GM12874 (cell line): ENCODE measurements at regions not wholly inside any gene's neighbourhood (a gene's known extent, or its start where the extent isn't known, plus 50 kb on each side); places are given as distances from the start of the nearest gene placed in this dataset.

Experiments
- TF ChIP-seq, protein P1 (sequence below): IDR thresholded peaks from 2 replicates; pipeline ENCODE4 v1.5.1; 2011; ENCODE audit warnings: low read depth, mild to moderate bottlenecking, control low read depth, low read length, moderate library complexity; ENCODE audit not compliant: insufficient read depth

DNA sequence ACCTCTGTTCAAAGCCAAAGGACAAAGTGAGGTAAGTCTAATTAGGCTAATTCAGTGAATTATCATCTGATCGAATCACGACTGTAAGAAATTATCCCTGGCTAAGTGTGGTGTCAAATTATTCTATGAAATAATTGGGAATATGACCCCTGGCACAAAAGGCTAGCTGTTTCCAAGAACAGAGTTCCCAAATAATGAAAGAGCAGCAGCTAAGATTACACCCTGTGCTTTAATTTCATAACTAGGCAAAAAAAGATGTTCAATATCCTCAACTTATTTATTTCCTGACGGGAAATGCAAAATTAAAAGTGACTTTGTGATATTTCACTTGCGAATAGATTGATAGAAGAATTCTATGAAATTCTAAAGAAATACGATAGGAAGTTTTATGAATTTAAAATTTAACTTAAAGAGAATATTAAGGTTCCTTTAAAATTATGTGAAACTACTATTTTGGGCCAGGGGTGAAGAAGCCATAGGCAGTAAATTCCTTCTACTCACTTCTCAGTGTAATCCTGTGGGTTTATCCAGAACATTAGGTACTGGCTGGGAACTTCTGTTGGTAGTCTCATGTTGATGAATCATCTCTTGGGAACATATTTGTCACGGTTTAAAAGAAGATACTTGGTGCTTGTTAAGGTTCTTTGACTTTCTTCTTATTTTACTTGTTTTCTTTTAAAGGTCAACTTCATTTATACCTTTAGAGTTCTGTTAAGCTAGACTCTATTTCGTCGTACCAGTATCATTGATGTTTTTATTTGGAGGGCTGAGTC, 148.5 kb downstream of the POLR1F start:
- TF ChIP-seq, protein P1, sequence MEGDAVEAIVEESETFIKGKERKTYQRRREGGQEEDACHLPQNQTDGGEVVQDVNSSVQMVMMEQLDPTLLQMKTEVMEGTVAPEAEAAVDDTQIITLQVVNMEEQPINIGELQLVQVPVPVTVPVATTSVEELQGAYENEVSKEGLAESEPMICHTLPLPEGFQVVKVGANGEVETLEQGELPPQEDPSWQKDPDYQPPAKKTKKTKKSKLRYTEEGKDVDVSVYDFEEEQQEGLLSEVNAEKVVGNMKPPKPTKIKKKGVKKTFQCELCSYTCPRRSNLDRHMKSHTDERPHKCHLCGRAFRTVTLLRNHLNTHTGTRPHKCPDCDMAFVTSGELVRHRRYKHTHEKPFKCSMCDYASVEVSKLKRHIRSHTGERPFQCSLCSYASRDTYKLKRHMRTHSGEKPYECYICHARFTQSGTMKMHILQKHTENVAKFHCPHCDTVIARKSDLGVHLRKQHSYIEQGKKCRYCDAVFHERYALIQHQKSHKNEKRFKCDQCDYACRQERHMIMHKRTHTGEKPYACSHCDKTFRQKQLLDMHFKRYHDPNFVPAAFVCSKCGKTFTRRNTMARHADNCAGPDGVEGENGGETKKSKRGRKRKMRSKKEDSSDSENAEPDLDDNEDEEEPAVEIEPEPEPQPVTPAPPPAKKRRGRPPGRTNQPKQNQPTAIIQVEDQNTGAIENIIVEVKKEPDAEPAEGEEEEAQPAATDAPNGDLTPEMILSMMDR, result no peak

DNA sequence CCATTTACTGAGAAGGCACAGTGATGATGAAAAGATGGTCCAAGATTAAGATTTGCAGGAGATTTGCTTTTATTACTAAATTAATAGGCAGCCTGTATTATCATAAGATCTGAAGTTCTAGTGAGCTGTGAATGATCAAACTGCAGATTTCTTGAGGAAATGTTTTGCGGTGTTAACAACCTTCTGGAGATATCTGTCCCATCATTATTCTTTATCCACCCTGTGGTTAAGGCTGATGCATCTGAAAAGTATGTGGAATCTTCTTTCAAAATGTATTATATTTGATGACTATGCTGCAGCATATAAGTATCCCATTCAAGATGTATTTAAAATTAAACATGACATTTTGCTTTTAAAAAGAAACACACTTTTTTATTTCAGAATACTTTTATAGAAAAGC, 150.3 kb downstream of the POLR1F start:
- TF ChIP-seq, protein P1, result no peak

DNA sequence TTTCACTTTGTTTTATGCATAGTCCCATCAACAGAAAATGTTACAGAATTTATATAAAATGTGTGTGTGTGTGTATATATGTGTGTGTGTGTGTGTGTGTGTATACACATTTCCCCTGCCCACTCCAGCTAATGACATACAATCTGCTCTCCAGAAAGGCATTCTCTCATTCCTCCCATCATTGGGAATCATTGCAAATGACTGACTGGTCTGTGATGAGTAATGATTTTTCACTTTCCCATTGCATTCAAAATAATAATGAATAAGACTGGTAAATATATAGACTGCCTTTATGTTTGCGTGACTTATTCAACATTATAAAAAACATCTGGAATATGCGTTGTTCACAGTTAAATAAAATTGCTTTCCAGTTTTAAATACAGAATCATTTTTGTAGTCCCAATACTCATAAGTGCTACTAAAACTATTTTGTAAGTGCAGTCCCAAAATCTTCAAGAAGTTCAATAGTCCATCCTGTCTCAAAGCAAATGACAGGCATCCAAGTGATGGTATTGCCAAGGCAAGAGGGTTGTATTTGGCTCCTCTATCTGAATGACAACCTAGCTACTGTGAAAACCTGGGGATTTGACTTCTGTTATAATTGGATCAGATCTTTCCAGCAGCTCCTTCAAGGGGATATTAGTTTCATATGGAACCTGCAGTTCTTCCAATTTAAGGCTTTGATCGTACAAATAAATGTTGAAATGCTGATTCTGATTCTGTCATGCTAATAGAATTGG, 150.9 kb downstream of the POLR1F start:
- TF ChIP-seq, protein P1, result no peak

DNA sequence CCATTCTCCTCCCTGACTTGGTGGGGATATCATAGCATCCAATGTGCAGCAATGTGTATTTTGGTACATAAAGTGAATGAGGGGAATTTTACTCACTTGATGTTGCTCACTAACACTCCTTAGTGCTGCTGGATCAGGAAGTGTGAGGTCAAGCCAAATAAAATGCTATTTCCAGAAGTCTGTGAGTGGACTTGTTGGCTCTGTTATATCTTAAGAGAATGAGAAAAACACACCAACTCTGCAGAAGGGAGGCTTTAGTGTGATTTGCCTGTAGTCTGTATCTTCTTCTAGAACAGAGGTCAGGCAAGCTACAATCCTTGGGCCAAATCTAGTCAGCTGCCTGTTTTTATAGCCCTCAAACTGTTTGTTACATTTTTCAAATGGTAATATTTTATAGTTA, 154.3 kb downstream of the POLR1F start:
- TF ChIP-seq, protein P1, result no peak

DNA sequence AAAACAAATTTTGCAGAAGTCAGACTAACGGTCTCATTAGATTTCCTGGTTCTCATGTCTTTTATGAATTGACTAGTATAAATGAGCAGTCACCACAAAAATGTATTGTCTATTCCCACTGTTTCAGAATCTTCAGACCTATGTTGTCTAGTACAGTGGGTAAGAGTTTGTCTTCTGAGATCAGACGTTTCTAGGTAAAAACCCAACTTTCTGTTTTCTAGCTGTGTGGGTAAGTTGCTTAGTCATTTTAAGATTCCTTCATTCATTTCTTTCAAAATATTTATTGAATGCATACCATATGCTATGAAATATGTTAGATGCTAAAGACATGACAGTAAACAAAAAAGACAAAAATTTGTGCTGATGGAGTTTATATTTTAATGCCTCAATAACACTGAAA, 156.3 kb downstream of the POLR1F start:
- TF ChIP-seq, protein P1, result no peak

DNA sequence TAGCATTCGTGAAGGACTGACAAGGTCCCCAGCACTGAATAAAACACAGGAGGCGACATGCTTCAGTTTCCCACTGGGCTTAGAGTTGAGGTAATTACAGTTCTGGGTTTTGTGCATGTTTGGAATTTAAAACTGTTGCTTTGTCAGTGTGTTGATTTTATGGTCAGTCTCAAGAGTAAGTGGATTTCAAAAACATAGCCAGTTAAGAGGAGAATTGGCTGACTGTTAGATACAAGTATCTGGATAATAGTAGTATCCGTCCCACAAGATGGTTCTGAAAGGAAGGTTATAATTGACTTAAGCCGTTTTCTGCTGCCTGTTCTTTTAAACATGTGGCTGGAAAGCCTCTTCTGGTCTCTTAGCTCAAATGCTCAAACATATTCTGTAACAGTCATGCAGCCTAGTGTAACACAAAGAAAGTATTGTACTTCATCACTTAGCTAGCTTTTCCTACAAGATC, 170.9 kb downstream of the POLR1F start:
- TF ChIP-seq, protein P1, result no peak

DNA sequence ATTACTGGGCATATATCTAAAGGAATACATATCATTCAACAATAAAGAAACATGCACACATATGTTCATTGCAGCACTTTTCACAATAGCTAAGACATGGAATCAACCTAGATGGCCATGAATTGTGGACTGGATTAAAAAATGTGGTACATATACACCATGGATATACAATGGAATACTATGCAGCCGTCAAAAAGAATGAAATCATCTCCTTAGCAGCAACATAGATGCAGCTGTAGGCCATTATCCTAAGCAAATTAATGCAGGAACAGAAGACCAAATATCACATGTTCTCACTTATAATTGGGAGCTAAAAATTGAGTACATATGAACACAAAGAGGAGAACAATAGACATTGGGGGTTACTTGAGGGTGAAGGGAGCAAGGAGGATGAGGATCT, 175.6 kb downstream of the POLR1F start:
- TF ChIP-seq, protein P1, result no peak
